Rectal smooth muscle tissue (tissue), 1 donor: ENCODE measurements at regions not wholly inside any gene's neighbourhood (a gene's known extent, or its start where the extent isn't known, plus 50 kb on each side); places are given as distances from the start of the nearest gene placed in this dataset.
"Not testable (repeated sequence)": the region's sequence is repeated elsewhere in the genome, so short reads cannot be mapped to it uniquely, and the experiment has no call there.

Source experiments
- H3K27ac ChIP-seq: one replicate; pipeline ENCODE4 v1.7.0; 2013; ENCODE audit warnings: low read depth, low read length, inconsistent platforms
- H3K27me3 ChIP-seq: one replicate; pipeline ENCODE4 v1.7.0; 2013; ENCODE audit warnings: low read length; ENCODE audit not compliant: control insufficient read depth, insufficient read depth
- H3K36me3 ChIP-seq: one replicate; pipeline ENCODE4 v1.7.0; 2013; ENCODE audit warnings: low read length; ENCODE audit not compliant: control insufficient read depth, insufficient read depth
- H3K4me1 ChIP-seq: one replicate; pipeline ENCODE4 v1.7.0; 2013; ENCODE audit warnings: low read length; ENCODE audit not compliant: control insufficient read depth, insufficient read depth
- H3K4me3 ChIP-seq: one replicate; pipeline ENCODE4 v1.7.0; 2013; ENCODE audit warnings: low read length
- H3K9ac ChIP-seq: one replicate; pipeline ENCODE4 v1.7.0; 2013; ENCODE audit warnings: low read length

- H3K9ac ChIP-seq = no peak overlapping the region
- H3K27ac ChIP-seq = no peak overlapping the region
- no peaks in the 10 kb centered on the region for H3K36me3 ChIP-seq
- no peak overlapping the region for H3K4me3 ChIP-seq
- no peaks in the 10 kb centered on the region for H3K4me1 ChIP-seq
- no peaks in the 10 kb centered on the region for H3K27me3 ChIP-seq
Observed at GRCh38 chr3:159346271-159346903, 544.5 kb downstream of the MFSD1 start.

GRCh38 chr3:159348431-159348830 is 546.6 kb downstream of the MFSD1 start:
- Histone ChIP-seq H3K36me3 (no peaks in the 10 kb centered on the region), H3K4me1 (no peaks in the 10 kb centered on the region), H3K9ac (no peak overlapping the region), H3K27me3 (no peaks in the 10 kb centered on the region), H3K27ac (no peak overlapping the region), H3K4me3 (no peak overlapping the region)

GRCh38 chr3:159356606-159357005 is 554.8 kb downstream of the MFSD1 start:
- no peaks in the 10 kb centered on the region for H3K27me3 ChIP-seq
- no peaks in the 10 kb centered on the region for H3K36me3 ChIP-seq
- H3K27ac ChIP-seq = no peak overlapping the region
- no peak overlapping the region for H3K4me3 ChIP-seq
- no peaks in the 10 kb centered on the region for H3K4me1 ChIP-seq
- H3K9ac ChIP-seq = no peak overlapping the region

GRCh38 chr3:159364511-159364910 is 562.7 kb downstream of the MFSD1 start:
- H3K27me3 ChIP-seq = no peaks in the 10 kb centered on the region
- H3K4me1 ChIP-seq = no peaks in the 10 kb centered on the region
- H3K27ac ChIP-seq = no peak overlapping the region
- H3K9ac ChIP-seq = no peak overlapping the region
- H3K36me3 ChIP-seq = no peaks in the 10 kb centered on the region
- H3K4me3 ChIP-seq = no peak overlapping the region

GRCh38 chr3:159366476-159366875 is 564.6 kb downstream of the MFSD1 start:
- no peak overlapping the region for H3K27ac ChIP-seq
- H3K4me1 ChIP-seq = no peaks in the 10 kb centered on the region
- no peak overlapping the region for H3K4me3 ChIP-seq
- H3K27me3 ChIP-seq = no peaks in the 10 kb centered on the region
- no peak overlapping the region for H3K9ac ChIP-seq
- no peaks in the 10 kb centered on the region for H3K36me3 ChIP-seq

GRCh38 chr3:159371961-159372360 is 570.1 kb downstream of the MFSD1 start:
- Histone ChIP-seq H3K4me1 (no peaks in the 10 kb centered on the region), H3K27ac (no peak overlapping the region), H3K27me3 (no peaks in the 10 kb centered on the region), H3K9ac (no peak overlapping the region), H3K36me3 (no peaks in the 10 kb centered on the region), H3K4me3 (no peak overlapping the region)

GRCh38 chr3:159378396-159379194 is 576.7 kb downstream of the MFSD1 start:
- H3K36me3 ChIP-seq = no peaks in the 10 kb centered on the region
- no peaks in the 10 kb centered on the region for H3K4me1 ChIP-seq
- H3K27me3 ChIP-seq = no peaks in the 10 kb centered on the region
- no peak overlapping the region for H3K4me3 ChIP-seq
- no peak overlapping the region for H3K9ac ChIP-seq
- no peak overlapping the region for H3K27ac ChIP-seq

GRCh38 chr3:159380891-159381290 is 579.0 kb downstream of the MFSD1 start:
- no peaks in the 10 kb centered on the region for H3K36me3 ChIP-seq
- no peak overlapping the region for H3K9ac ChIP-seq
- H3K4me3 ChIP-seq = no peak overlapping the region
- no peaks in the 10 kb centered on the region for H3K27me3 ChIP-seq
- no peaks in the 10 kb centered on the region for H3K4me1 ChIP-seq
- no peak overlapping the region for H3K27ac ChIP-seq

- no peak overlapping the region for H3K4me3 ChIP-seq
- no peak overlapping the region for H3K27ac ChIP-seq
- no peak overlapping the region for H3K9ac ChIP-seq
- no peaks in the 10 kb centered on the region for H3K36me3 ChIP-seq
- no peaks in the 10 kb centered on the region for H3K4me1 ChIP-seq
- H3K27me3 ChIP-seq = no peaks in the 10 kb centered on the region
Observed at GRCh38 chr3:159390656-159391212, 588.9 kb downstream of the MFSD1 start.

- not testable (repeated sequence) for H3K9ac ChIP-seq, H3K27me3 ChIP-seq, H3K27ac ChIP-seq, H3K36me3 ChIP-seq, H3K4me3 ChIP-seq, H3K4me1 ChIP-seq
Observed at GRCh38 chr3:159397683-159398082, 591.0 kb upstream of the IL12A start.

GRCh38 chr3:159401069-159401468 is 587.6 kb upstream of the IL12A start:
- Histone ChIP-seq H3K9ac (no peak overlapping the region), H3K27ac (no peak overlapping the region), H3K27me3 (no peaks in the 10 kb centered on the region), H3K4me3 (no peak overlapping the region), H3K4me1 (no peaks in the 10 kb centered on the region), H3K36me3 (no peaks in the 10 kb centered on the region)

GRCh38 chr3:159409711-159410110 is 578.9 kb upstream of the IL12A start:
- not testable (repeated sequence) for H3K4me3 ChIP-seq, H3K27me3 ChIP-seq, H3K27ac ChIP-seq, H3K36me3 ChIP-seq, H3K9ac ChIP-seq, H3K4me1 ChIP-seq

- Histone ChIP-seq H3K4me3 (no peak overlapping the region), H3K27me3 (no peaks in the 10 kb centered on the region), H3K4me1 (no peaks in the 10 kb centered on the region), H3K27ac (no peak overlapping the region), H3K36me3 (no peaks in the 10 kb centered on the region), H3K9ac (no peak overlapping the region)
Observed at GRCh38 chr3:159413319-159413718, 575.3 kb upstream of the IL12A start.
